ENCODE measurements at regions not wholly inside any gene's neighbourhood (a gene's known extent, or its start where the extent isn't known, plus 50 kb on each side); places are given as distances from the start of the nearest gene placed in this dataset.

- intact Hi-C loops (cut with micrococcal nuclease; ENCODE audit: unreplicated experiment) (no loop called here), in situ Hi-C loops (cut with MboI) (no loop called here)
- DNase-seq (ENCODE audit: low read depth, low spot score) (no peak), FAIRE-seq (no peak), ATAC-seq (no peak)
- no peak overlapping the region for H3K9ac ChIP-seq (ENCODE audit: control insufficient read depth, insufficient read depth, low read length)
- SMC1A ChIA-PET (ENCODE audit: uncharacterized antibody, unreplicated experiment), result no interaction called here
- no peak overlapping the region for H3K4me3 ChIP-seq
- no peaks in the 10 kb centered on the region for H3K9me3 ChIP-seq (replicated peaks; ENCODE audit: control insufficient read depth, insufficient read depth, low read length)
- no TSS peak for BruUV-seq (replicated peaks)
- WGBS (ENCODE audit: insufficient coverage, insufficient replicate concordance, low lambda C conversion rate, missing lambda C conversion rate), result 19% methylated on average over 6 of the region's 6 CpGs
- H3K79me2 ChIP-seq (ENCODE audit: control insufficient read depth, insufficient read depth, low read length), result no peaks in the 10 kb centered on the region
- RAD21 ChIA-PET (ENCODE audit: unreplicated experiment), result no interaction called here
- POLR2A ChIA-PET, result no interaction called here
- no peak overlapping the region for H3K4me2 ChIP-seq (ENCODE audit: control insufficient read depth, insufficient read depth)
- H3K27me3 ChIP-seq (replicated peaks in 1 of 2; ENCODE audit: control insufficient read depth in 2 of 2, insufficient read depth in 2 of 2, low read length in 1 of 2), result no peaks in the 10 kb centered on the region
- H3K4me1 ChIP-seq (ENCODE audit: control insufficient read depth, insufficient read depth, low read length), result no peaks in the 10 kb centered on the region
- CTCF ChIA-PET, result no interaction called here
- H3K27ac ChIP-seq (ENCODE audit: control insufficient read depth, insufficient read depth), result no peak overlapping the region
- TF ChIP-seq BCL3 (IDR thresholded peaks at IDR 0.05; ENCODE audit: borderline replicate concordance, insufficient read depth, low read depth, low read length, poor library complexity, severe bottlenecking), result no peak
- no peak for TF ChIP-seq FOS (IDR thresholded peaks at IDR 0.05; ENCODE audit: borderline replicate concordance, extremely low read depth, insufficient read length)
- no peak for TF ChIP-seq E2F4 (IDR thresholded peaks at IDR 0.05; ENCODE audit: low read depth, low read length)
- H2AFZ ChIP-seq (ENCODE audit: control insufficient read depth, low read depth, low read length), result no peak overlapping the region
- no peaks in the 10 kb centered on the region for H3K36me3 ChIP-seq (ENCODE audit: control insufficient read depth in 2 of 2, insufficient read depth in 2 of 2, low read length in 1 of 2)
- H4K20me1 ChIP-seq (ENCODE audit: control insufficient read depth, insufficient read depth), result no peaks in the 10 kb centered on the region
Measured at GRCh38 chr4:28723371-28723770, 1862.7 kb downstream of the STIM2 start.

- no peaks in the 10 kb centered on the region for H3K79me2 ChIP-seq (ENCODE audit: control insufficient read depth, insufficient read depth, low read length)
- no peaks in the 10 kb centered on the region for H3K4me1 ChIP-seq (ENCODE audit: control insufficient read depth, insufficient read depth, low read length)
- no peaks in the 10 kb centered on the region for H4K20me1 ChIP-seq (ENCODE audit: control insufficient read depth, insufficient read depth)
- no peaks in the 10 kb centered on the region for H3K9me3 ChIP-seq (replicated peaks; ENCODE audit: control insufficient read depth, insufficient read depth, low read length)
- RAD21 ChIA-PET (ENCODE audit: unreplicated experiment), result no interaction called here
- no peaks in the 10 kb centered on the region for H3K36me3 ChIP-seq (ENCODE audit: control insufficient read depth in 2 of 2, insufficient read depth in 2 of 2, low read length in 1 of 2)
- ATAC-seq (no peak), DNase-seq (ENCODE audit: low read depth, low spot score) (no peak), FAIRE-seq (no peak)
- TF ChIP-seq ETV6 (conservative IDR thresholded peaks at IDR 0.05 in 1 of 2, IDR thresholded peaks at IDR 0.05 in 1 of 2; ENCODE audit: borderline replicate concordance in 1 of 2, low read depth in 1 of 2) (no peak), TCF12 (IDR thresholded peaks at IDR 0.05; ENCODE audit: low read depth, low read length) (no peak), PBX3 (IDR thresholded peaks at IDR 0.05; ENCODE audit: insufficient replicate concordance, low read depth, low read length) (no peak)
- intact Hi-C loops (cut with micrococcal nuclease; ENCODE audit: unreplicated experiment) (no loop called here), in situ Hi-C loops (cut with MboI) (no loop called here)
- H3K9ac ChIP-seq (ENCODE audit: control insufficient read depth, insufficient read depth, low read length), result no peak overlapping the region
- CTCF ChIA-PET, result no interaction called here
- SMC1A ChIA-PET (ENCODE audit: uncharacterized antibody, unreplicated experiment), result interaction anchor here (0.6 to 1.0 kb wide), 4 partner anchors 10 to 1338 kb away, joined by 3 read pairs; no protein-coding TSS in a partner anchor
- H3K4me2 ChIP-seq (ENCODE audit: control insufficient read depth, insufficient read depth), result no peak overlapping the region
- no TSS peak for BruUV-seq (replicated peaks)
- 0% methylated on average over 1 of the region's 1 CpG for WGBS (ENCODE audit: insufficient coverage, insufficient replicate concordance, low lambda C conversion rate, missing lambda C conversion rate)
- POLR2A ChIA-PET, result no interaction called here
- no peak overlapping the region for H3K4me3 ChIP-seq
- H3K27me3 ChIP-seq (replicated peaks in 1 of 2; ENCODE audit: control insufficient read depth in 2 of 2, insufficient read depth in 2 of 2, low read length in 1 of 2), result no peaks in the 10 kb centered on the region
- H2AFZ ChIP-seq (ENCODE audit: control insufficient read depth, low read depth, low read length), result no peak overlapping the region
- H3K27ac ChIP-seq (ENCODE audit: control insufficient read depth, insufficient read depth), result no peak overlapping the region
Measured at GRCh38 chr4:28724239-28724638, 1863.6 kb downstream of the STIM2 start.

Data from GM12878 (cell line).